ENCODE measurements at regions not wholly inside any gene's neighbourhood (a gene's known extent, or its start where the extent isn't known, plus 50 kb on each side); places are given as distances from the start of the nearest gene placed in this dataset.

DNA sequence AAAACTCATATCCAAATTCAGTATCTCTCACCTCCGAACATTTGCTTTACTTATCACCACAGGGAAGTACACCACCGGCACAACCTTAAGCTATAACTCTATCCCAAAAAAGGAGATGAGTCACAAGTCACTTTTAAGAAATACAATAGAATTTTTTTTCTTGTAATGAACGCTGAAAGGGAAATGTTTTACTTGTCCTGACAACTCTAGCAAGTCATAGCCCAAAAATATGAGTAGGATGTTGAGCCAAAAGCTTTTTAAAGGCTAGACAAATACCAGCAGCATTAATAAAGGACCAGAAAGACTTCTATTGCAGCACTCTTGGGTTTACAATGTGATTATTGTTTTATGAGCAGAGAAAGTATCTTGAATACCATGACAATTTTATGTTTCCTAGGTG lies 147.3 kb upstream of the FST start:
- H3K27ac Mint-ChIP-seq, result no peak overlapping the region
- no peak for ATAC-seq

DNA sequence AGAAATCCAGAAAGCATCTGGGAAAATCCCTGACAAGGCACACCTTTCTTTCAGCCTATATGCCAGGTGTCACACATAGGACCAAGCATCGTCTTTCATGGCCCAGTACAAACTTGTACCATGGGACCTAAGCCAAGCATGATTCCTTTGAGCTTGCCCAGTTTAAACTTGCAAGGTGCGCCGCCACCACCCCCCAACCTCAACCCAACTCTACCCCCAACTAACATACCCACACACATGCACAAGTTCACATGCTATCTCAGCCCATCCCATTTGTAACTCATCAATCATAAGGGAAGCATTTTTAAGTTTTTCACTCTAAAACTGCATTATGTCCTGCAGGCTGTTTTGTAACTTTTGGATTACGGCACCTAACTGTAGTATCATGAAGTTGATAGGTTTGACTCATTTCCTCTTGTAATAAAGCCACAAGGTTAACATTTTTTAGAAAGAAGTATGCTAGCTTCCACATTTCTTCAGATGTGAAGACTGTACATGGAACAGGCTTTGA lies 145.9 kb upstream of the FST start:
- ATAC-seq, result no peak
- no peak for DNase-seq (ENCODE audit: low spot score in 2 of 2)
- Mint-ChIP-seq H3K9me3 (no peaks in the 10 kb centered on the region), H3K27ac (no peak overlapping the region), H3K36me3 (no peaks in the 10 kb centered on the region)

More for the DNA sequence above, 147.3 kb upstream of the FST start:
- no peaks in the 10 kb centered on the region for H3K36me3 Mint-ChIP-seq
- no peaks in the 10 kb centered on the region for H3K9me3 Mint-ChIP-seq
- no peak for DNase-seq (ENCODE audit: low spot score in 2 of 2)

DNA sequence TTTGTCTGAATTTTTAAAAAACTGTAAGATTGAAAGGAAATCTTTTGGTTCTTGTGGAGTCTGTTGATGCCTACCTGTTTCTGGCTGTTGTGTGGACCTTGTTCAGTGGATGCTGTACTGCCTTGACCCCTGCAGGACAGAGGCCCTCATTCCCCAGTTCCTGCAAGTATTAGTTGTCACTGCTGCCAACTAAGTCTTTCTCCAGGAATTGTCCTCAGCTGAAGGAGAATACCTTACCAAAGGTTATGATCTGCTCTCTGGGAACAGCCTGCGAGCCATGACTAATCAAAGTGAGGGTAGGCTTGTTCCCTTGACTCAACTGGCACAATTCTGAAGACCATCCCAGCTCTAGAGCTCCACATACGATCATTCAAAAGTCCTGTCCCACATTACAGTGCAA lies 145.3 kb upstream of the FST start:
- no peaks in the 10 kb centered on the region for H3K36me3 Mint-ChIP-seq
- no peak for ATAC-seq
- H3K27ac Mint-ChIP-seq, result no peak overlapping the region
- no peaks in the 10 kb centered on the region for H3K9me3 Mint-ChIP-seq
- DNase-seq (ENCODE audit: low spot score in 2 of 2), result no peak

DNA sequence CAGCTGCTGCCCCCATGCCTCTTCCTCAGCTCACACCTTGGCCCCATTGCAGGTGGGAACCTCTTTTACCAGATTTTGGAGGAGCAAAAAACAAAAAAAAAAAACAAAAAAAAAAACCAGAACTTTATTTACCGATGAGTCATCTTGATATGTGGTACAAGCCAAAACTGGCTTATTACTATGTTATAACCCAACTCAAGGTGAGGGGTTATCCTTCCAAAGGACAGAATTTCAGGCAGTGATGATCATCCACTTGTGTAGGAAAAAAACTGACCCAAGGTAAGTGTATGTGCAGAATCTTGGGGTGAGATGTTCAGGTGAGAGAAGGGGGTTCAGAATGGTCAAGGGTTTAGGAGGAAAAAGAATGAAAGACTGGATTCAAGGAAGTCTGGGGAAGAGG lies 142.6 kb upstream of the FST start:
- DNase-seq (ENCODE audit: low spot score in 2 of 2) (no peak), ATAC-seq (no peak)
- H3K27ac Mint-ChIP-seq, result no peak overlapping the region
- no peaks in the 10 kb centered on the region for H3K36me3 Mint-ChIP-seq
- H3K9me3 Mint-ChIP-seq, result peaks cover 0 to 4% of the 10 kb centered on the region in 2 donors

DNA sequence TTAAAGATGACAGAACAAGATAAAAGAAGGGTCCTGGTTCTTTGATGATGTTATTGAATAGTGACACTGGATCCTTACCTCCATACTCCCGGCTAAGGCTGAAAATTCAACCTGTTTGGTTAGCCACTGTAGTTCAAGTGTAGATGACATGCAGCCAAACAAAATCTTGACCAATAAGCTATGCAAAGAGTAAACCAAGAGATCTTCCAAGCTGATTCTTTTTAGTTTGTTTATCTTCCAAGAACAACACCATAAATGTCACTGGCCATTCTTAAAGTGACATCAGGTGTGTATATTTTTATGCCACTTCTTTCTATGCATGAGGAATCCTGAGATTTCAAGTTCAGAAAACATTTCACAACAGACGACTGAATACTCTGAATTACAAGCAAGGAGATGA lies 141.5 kb upstream of the FST start:
- DNase-seq (ENCODE audit: low spot score in 2 of 2) (no peak), ATAC-seq (no peak)
- no peak overlapping the region for H3K27ac Mint-ChIP-seq
- no peaks in the 10 kb centered on the region for H3K36me3 Mint-ChIP-seq
- peaks cover 0 to 4% of the 10 kb centered on the region in 2 donors for H3K9me3 Mint-ChIP-seq

DNA sequence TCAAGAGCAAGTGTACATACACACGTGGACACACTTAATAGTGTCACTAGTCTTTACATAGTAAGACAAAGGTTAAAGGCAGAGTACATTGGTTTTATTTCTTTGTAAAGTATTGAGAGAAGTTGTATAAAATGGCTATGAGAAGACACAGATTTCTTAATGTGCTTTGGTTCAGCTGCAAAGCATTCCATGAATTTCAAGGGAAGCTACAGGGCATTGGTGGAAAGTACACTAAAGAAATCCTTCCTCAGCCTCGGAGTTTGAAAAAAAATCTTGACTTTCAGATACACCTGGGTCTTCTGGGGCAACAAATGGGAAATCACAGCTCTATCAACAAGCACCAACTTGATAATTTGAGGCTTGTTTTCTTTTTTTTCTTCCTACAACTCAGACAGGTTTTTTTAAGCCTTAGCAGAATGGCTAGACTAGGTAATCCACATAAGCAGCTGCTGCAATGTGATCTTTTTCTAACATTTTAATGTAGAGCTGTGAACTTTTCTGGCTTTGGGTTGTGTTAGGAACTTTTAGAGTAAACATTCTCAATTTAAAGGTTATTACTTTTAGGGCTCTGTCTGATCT lies 140.4 kb upstream of the FST start:
- no peak for DNase-seq (ENCODE audit: low spot score in 2 of 2)
- Mint-ChIP-seq H3K36me3 (no peaks in the 10 kb centered on the region), H3K9me3 (peaks cover 0 to 4% of the 10 kb centered on the region in 2 donors), H3K27ac (no peak overlapping the region)
- no peak for ATAC-seq

DNA sequence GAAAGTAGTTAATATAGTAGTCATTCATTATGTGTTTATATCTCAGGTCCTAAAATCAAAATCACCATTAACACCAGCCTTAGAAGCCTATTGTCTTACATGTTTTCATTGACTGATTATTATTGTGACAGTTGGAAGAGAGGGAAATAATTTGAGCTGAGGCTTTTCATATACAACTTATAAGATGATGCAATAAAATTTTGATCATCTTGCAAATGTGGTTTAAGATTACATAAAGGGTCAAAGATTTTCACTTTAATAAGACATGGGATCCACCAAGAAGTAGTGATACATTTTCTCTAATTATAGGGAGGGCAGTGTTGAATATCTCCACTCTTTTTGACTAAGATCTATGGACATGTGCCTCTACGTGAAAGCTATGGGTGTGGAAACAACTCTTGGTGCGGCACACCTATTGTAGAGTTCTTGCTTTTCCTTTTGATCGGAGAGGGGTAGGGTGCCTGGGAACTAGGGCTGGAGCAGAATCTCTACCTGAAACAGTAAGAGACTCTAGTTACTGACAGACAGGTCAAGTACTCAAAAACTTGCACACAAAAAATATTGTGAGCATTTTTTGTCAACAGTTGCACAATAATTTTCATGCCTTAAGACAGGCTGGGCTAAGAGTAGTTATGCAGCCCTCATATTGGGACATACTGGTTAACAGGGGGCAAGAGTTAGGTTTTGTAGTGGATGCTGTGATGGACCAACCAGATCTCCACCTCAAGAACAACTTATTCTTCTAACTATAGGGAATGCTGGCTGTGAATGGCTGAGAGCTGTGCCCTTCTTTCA lies 139.3 kb upstream of the FST start:
- Mint-ChIP-seq H3K9me3 (peaks cover 0 to 4% of the 10 kb centered on the region in 2 donors), H3K36me3 (no peaks in the 10 kb centered on the region), H3K27ac (no peak overlapping the region)
- DNase-seq (ENCODE audit: low spot score in 2 of 2) (no peak), ATAC-seq (no peak)

DNA sequence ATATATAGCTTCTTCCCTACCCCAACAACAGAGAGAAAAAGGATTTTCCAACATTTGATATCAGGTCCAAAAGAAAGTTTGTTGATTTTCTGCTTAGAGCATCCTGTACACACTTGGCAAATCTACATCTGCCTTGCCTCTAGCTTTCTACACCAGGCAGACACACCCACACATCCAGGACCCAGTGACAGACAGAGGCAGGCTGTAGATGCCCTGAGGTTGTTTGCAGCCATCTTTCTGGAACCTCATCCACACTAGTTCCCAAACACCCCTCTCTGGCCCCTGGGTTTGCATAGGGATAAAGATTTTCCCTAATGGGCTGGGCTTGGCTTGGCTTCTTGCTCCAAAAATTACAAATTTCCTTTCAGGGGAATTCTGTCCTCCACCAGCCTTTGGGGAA lies 138.2 kb upstream of the FST start:
- H3K9me3 Mint-ChIP-seq, result peaks cover 0 to 4% of the 10 kb centered on the region in 2 donors
- DNase-seq (ENCODE audit: low spot score in 2 of 2), result no peak
- H3K36me3 Mint-ChIP-seq, result no peaks in the 10 kb centered on the region
- H3K27ac Mint-ChIP-seq, result no peak overlapping the region
- ATAC-seq, result no peak

DNA sequence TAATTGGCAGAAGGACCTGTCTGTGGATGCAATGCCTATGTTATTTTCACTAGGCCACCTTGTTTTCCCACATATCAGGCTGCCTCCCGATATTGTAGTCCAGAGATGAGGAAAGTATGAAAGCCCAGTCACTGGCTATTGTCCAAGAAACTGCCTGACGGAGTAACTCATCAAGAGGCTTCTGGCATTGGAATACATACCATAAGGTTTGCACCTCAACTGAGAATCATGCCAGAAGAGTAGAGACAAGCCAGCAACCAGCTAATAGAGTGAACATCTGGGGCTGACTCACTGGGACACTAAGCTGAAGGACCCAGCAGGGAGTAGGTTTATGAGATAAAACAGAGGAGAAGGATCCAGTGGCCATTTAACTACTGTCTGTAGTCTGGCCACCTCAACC lies 137.2 kb upstream of the FST start:
- ATAC-seq (no peak), DNase-seq (ENCODE audit: low spot score in 2 of 2) (no peak)
- H3K9me3 Mint-ChIP-seq, result peaks cover 0 to 4% of the 10 kb centered on the region in 2 donors
- H3K27ac Mint-ChIP-seq, result no peak overlapping the region
- H3K36me3 Mint-ChIP-seq, result no peaks in the 10 kb centered on the region

DNA sequence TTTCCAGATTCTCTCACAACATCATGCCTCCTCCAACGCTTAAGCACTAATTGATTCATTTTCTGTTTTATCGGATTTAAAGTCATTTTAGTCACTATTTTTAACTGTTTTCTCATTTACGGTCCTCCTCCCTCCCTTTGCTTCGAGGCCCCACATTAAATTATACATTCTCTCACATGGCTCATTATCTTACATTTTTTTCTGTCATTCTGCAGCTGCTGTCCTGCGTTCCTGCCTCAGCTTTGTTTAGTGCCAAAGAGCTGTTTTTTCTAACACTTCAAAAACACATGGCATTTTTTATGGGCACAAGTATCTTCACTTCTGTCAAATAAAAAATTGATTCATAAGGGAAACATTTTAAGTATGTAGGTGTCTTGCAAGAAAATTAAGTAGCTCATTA lies 130.1 kb upstream of the FST start:
- no peak for DNase-seq (ENCODE audit: low spot score in 2 of 2)
- no peak for ATAC-seq
- Mint-ChIP-seq H3K9me3 (no peaks in the 10 kb centered on the region), H3K27ac (no peak overlapping the region), H3K36me3 (no peaks in the 10 kb centered on the region)

DNA sequence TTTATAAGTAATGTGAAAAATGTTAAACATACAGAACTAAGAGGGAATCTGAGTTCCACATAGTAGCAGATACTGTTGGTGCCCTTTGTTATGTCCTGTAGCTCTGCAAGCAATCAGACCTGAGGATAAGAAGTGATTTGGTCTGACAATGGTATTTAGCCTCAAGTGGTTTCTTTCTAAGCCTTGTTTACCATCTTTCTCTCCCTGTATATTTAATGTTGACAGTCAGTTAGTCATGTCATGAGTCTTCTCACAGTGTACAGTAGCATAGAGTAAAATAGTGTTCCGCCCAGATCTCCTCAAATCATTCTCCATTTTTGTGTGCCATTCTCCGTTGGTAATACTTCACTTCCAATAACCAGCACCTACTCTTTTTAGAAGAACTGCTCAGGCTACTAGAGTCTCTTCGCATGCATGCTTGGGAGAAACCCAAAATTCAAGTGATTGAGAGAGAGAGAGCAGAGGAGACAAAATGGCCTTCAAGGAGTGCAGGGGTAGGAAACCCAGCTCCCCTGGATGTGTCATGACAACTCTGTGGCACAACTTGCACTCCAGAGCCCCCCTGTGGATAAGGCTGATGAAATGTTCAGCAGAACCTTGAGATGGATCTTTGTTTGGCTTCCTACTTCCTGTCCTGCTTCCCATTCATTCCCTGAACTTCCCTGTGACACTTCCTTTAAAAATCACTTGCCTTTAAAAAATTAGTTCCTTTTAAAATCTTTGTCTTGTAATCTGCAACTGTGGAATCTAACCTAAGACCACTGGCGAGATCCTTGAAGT lies 129.2 kb upstream of the FST start:
- ATAC-seq (no peak), DNase-seq (ENCODE audit: low spot score in 2 of 2) (no peak)
- no peak overlapping the region for H3K27ac Mint-ChIP-seq
- H3K36me3 Mint-ChIP-seq, result no peaks in the 10 kb centered on the region
- H3K9me3 Mint-ChIP-seq, result no peaks in the 10 kb centered on the region

DNA sequence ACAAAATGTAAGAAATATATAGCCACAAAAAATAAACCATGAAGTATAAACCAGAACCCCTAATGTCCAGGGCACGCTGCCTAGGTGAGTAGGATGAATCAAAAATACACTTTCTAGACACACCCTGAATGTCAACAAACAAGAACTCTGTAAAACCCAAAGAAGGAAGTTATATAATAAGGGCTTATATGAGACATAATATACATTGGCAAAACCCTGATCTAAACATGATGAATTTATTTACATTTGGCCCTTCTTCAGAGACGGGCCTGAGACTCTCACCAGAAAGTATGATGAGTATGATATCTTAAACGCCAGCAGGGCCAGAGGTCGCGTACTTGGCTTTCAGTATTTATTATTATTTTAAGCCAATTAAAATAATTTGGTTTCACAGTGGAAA lies 125.1 kb upstream of the FST start:
- no peaks in the 10 kb centered on the region for H3K36me3 Mint-ChIP-seq
- ATAC-seq, result no peak
- H3K27ac Mint-ChIP-seq, result no peak overlapping the region
- no peak for DNase-seq (ENCODE audit: low spot score in 2 of 2)
- peaks cover 3 to 4% of the 10 kb centered on the region in 2 donors for H3K9me3 Mint-ChIP-seq

DNA sequence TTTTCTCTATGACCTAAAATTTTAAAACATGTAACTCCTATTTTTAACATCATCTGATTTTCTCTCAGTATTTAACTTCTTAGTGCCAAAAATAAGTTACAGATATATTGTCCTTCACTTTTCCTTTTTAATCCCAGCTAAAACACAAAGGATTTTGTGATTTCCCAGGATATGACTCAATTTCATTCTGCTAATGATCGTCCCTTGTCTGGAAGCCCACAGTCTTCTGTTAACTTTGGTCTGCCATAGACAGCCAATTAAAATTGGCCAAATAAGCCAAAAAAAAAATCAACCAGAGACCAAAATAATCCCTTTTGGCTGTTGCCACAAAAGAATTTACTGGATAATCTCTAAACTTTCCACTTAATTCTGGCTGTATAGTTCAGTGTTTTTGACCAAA lies 124.5 kb upstream of the FST start:
- no peaks in the 10 kb centered on the region for H3K36me3 Mint-ChIP-seq
- H3K9me3 Mint-ChIP-seq, result peaks cover 3 to 4% of the 10 kb centered on the region in 2 donors
- no peak for ATAC-seq

DNA sequence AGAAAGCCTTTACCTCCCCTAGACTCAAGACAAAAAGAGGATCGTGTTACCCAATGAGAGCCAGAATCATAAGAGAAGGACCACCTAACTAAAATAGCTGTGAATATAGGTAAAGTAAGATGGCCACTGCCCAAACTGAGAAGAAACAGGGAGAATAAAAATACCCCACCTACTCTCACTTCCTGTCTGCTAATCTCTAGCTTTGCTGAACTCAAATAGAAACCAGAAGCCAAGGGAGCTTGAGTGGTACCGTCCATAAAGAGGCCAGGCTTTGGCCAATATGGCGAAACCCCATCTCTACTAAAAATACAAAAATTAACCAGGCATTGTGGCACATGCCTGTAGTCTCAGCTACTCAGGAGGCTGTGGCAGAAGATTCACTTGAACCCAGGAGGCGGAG lies 123.0 kb upstream of the FST start:
- Mint-ChIP-seq H3K9me3 (peaks cover 3 to 4% of the 10 kb centered on the region in 2 donors), H3K36me3 (no peaks in the 10 kb centered on the region), H3K27ac (no peak overlapping the region)
- DNase-seq (ENCODE audit: low spot score in 2 of 2), result no peak
- no peak for ATAC-seq

More for the DNA sequence above, 124.5 kb upstream of the FST start:
- H3K27ac Mint-ChIP-seq, result no peak overlapping the region
- DNase-seq (ENCODE audit: low spot score in 2 of 2), result no peak

DNA sequence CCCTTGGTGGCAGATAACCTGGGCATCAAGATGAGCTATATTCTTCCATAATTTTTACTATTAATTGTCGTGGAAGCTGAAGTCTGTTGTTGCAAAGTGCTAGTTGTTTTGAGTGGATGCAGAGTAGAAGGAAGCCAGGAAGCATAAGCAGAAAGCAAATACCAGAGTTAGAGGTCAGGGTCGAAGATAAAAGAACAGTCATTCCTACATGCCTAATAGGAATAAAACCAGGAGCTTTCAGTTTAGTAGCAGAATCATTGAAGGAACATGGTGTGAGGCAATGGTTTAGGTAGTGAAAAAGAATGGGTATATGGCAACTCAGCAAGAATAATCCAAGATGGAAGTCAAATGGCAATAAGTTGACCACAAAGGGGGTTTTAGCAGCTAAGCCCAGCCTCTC lies 121.6 kb upstream of the FST start:
- Mint-ChIP-seq H3K36me3 (no peaks in the 10 kb centered on the region), H3K9me3 (peaks cover 3 to 4% of the 10 kb centered on the region in 2 donors), H3K27ac (no peak overlapping the region)
- ATAC-seq (no peak), DNase-seq (ENCODE audit: low spot score in 2 of 2) (no peak)

DNA sequence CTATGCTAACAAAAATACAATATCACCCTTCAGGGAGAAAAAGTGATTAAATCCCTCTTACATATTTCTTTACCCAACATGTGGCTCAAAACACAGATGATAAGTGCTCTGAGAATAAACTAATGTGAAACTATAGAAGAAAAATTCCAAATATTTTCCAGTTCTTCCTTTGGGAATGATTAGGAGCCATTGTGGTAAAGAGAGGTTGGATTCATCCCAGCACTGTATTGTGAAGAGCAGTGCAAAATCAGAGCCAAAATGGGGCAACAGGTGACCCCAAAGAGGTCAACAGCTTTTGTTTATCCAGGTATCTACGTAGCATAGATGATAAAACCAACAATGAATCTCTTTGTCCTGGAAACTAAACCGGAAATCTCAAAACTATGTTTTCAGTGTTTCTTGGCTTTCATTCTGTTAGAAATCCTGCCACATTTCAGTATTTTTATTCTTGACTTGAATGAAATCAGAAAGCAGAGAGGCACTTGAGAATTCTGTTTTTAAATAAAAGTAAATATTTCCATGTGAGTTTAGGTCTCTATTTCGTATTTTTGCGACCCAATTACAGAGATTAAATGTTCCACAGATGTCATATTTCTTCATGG lies 120.4 kb upstream of the FST start:
- no peaks in the 10 kb centered on the region for H3K36me3 Mint-ChIP-seq
- DNase-seq (ENCODE audit: low spot score in 2 of 2) (no peak), ATAC-seq (no peak)
- peaks cover 3 to 4% of the 10 kb centered on the region in 2 donors for H3K9me3 Mint-ChIP-seq
- H3K27ac Mint-ChIP-seq, result no peak overlapping the region

DNA sequence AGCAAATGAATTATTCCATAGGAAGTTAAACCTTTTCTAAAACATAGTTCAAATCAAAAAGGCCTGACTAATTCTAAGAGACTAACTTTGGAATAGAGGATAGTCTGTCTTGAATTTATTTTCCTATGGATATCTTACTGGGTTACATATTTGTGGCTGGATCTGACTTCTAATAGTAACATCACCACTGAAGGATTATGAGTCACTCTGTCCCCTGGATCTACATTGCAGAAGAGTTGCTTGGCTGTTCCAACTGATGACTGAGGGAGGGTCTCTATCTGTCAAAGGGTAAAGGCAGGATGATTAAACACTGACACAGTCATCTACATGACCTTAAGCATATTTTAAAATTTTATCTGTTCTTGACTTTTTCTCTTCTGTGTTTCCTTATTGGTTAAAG lies 119.6 kb upstream of the FST start:
- Mint-ChIP-seq H3K36me3 (no peaks in the 10 kb centered on the region), H3K9me3 (peaks cover 3 to 4% of the 10 kb centered on the region in 2 donors), H3K27ac (no peak overlapping the region)
- DNase-seq (ENCODE audit: low spot score in 2 of 2), result no peak
- ATAC-seq, result no peak
